ENCODE measurements at regions not wholly inside any gene's neighbourhood (a gene's known extent, or its start where the extent isn't known, plus 50 kb on each side); places are given as distances from the start of the nearest gene placed in this dataset.
"Not testable (repeated sequence)": the region's sequence is repeated elsewhere in the genome, so short reads cannot be mapped to it uniquely, and the experiment has no call there.

GRCh38 chr12:8396225-8397071, 59.3 kb upstream of the CLEC6A start:
- CTCF ChIA-PET: interaction anchor here (0.6 to 1.4 kb wide), 7 partner anchors 14 to 475 kb away, joined by 3 to 5 read pairs (median 4); partner anchors contain the start of gene CLEC6A

GRCh38 chr12:8397378-8397777, 58.4 kb upstream of the CLEC6A start:
- peaks cover 24% of the 10 kb centered on the region for H3K27me3 Mint-ChIP-seq (ENCODE audit: insufficient read depth, unreplicated experiment)
- H3K27ac Mint-ChIP-seq (ENCODE audit: low read depth, unreplicated experiment); H3K4me3 Mint-ChIP-seq (ENCODE audit: unreplicated experiment); H3K4me1 Mint-ChIP-seq (ENCODE audit: insufficient read depth, unreplicated experiment); BruUV-seq (replicated peaks); H3K9me3 Mint-ChIP-seq (ENCODE audit: unreplicated experiment); POLR2A ChIA-PET; H3K36me3 Mint-ChIP-seq (ENCODE audit: insufficient read depth, unreplicated experiment); intact Hi-C loops (cut with micrococcal nuclease); DNase-seq (ENCODE audit: unreplicated experiment): not testable (repeated sequence)
- CTCF ChIA-PET: interaction anchor here (0.9 kb wide), 1 partner anchor 288 kb away, joined by 3 read pairs; no protein-coding TSS in a partner anchor

More at GRCh38 chr12:8396225-8397071, 59.3 kb upstream of the CLEC6A start:
- H3K36me3 Mint-ChIP-seq (ENCODE audit: insufficient read depth, unreplicated experiment); POLR2A ChIA-PET; H3K9me3 Mint-ChIP-seq (ENCODE audit: unreplicated experiment); intact Hi-C loops (cut with micrococcal nuclease); H3K27ac Mint-ChIP-seq (ENCODE audit: low read depth, unreplicated experiment); BruUV-seq (replicated peaks); H3K4me1 Mint-ChIP-seq (ENCODE audit: insufficient read depth, unreplicated experiment): not testable (repeated sequence)
- H3K27me3 Mint-ChIP-seq (ENCODE audit: insufficient read depth, unreplicated experiment): peaks cover 27% of the 10 kb centered on the region
- peak overlapping the region; percentile 19 for H3K4me3 Mint-ChIP-seq (ENCODE audit: unreplicated experiment)
- peak; percentile 48 for TF ChIP-seq CTCF (IDR thresholded peaks at IDR 0.05; ENCODE audit: unreplicated experiment)
- peak; percentile 36 for DNase-seq (ENCODE audit: unreplicated experiment)

GRCh38 chr12:8399496-8400034, 56.2 kb upstream of the CLEC6A start:
- CTCF ChIA-PET: interaction anchor here (1.8 kb wide), 1 partner anchor 10 kb away, joined by 4 read pairs; no protein-coding TSS in a partner anchor
- DNase-seq (ENCODE audit: unreplicated experiment); H3K9me3 Mint-ChIP-seq (ENCODE audit: unreplicated experiment); H3K27ac Mint-ChIP-seq (ENCODE audit: low read depth, unreplicated experiment); intact Hi-C loops (cut with micrococcal nuclease); H3K4me3 Mint-ChIP-seq (ENCODE audit: unreplicated experiment); H3K36me3 Mint-ChIP-seq (ENCODE audit: insufficient read depth, unreplicated experiment); POLR2A ChIA-PET; H3K4me1 Mint-ChIP-seq (ENCODE audit: insufficient read depth, unreplicated experiment); BruUV-seq (replicated peaks): not testable (repeated sequence)
- peaks cover 24% of the 10 kb centered on the region for H3K27me3 Mint-ChIP-seq (ENCODE audit: insufficient read depth, unreplicated experiment)

- H3K27ac Mint-ChIP-seq (ENCODE audit: low read depth, unreplicated experiment); BruUV-seq (replicated peaks); POLR2A ChIA-PET; H3K36me3 Mint-ChIP-seq (ENCODE audit: insufficient read depth, unreplicated experiment); H3K4me3 Mint-ChIP-seq (ENCODE audit: unreplicated experiment); H3K4me1 Mint-ChIP-seq (ENCODE audit: insufficient read depth, unreplicated experiment); intact Hi-C loops (cut with micrococcal nuclease); DNase-seq (ENCODE audit: unreplicated experiment); H3K9me3 Mint-ChIP-seq (ENCODE audit: unreplicated experiment): not testable (repeated sequence)
- peaks cover 24% of the 10 kb centered on the region for H3K27me3 Mint-ChIP-seq (ENCODE audit: insufficient read depth, unreplicated experiment)
- CTCF ChIA-PET: interaction anchor here (0.6 to 1.8 kb wide), 5 partner anchors 14 to 651 kb away, joined by 3 to 11 read pairs (median 3); no protein-coding TSS in a partner anchor
These were observed 51.9 kb upstream of the CLEC6A start for GRCh38 chr12:8403834-8404233.

GRCh38 chr12:8404341-8404740, 51.4 kb upstream of the CLEC6A start:
- DNase-seq (ENCODE audit: unreplicated experiment); H3K4me1 Mint-ChIP-seq (ENCODE audit: insufficient read depth, unreplicated experiment); H3K27ac Mint-ChIP-seq (ENCODE audit: low read depth, unreplicated experiment); H3K4me3 Mint-ChIP-seq (ENCODE audit: unreplicated experiment); intact Hi-C loops (cut with micrococcal nuclease); POLR2A ChIA-PET; H3K9me3 Mint-ChIP-seq (ENCODE audit: unreplicated experiment); H3K36me3 Mint-ChIP-seq (ENCODE audit: insufficient read depth, unreplicated experiment); BruUV-seq (replicated peaks): not testable (repeated sequence)
- peaks cover 24% of the 10 kb centered on the region for H3K27me3 Mint-ChIP-seq (ENCODE audit: insufficient read depth, unreplicated experiment)
- CTCF ChIA-PET: interaction anchor here (0.6 to 1.8 kb wide), 4 partner anchors 14 to 650 kb away, joined by 3 to 11 read pairs (median 4); no protein-coding TSS in a partner anchor

Data from MCF 10A (cell line).